NCI-H1092 treated with DMSO at 0.1 percent for 48 hours (cell line): ENCODE measurements at regions not wholly inside any gene's neighbourhood (a gene's known extent, or its start where the extent isn't known, plus 50 kb on each side); places are given as distances from the start of the nearest gene placed in this dataset.

Experiments used
- DNase-seq: peaks from one replicate; lab custom pipeline; 2025; lab: John Stamatoyannopoulos, UW

GRCh38 chr15:69843276-69843899 lies 254.3 kb downstream of the TLE3 start:
- DNase-seq = no peak

GRCh38 chr15:69843900-69844304 lies 253.8 kb downstream of the TLE3 start:
- no peak for DNase-seq

- DNase-seq = no peak
Observed at GRCh38 chr15:69845159-69845558, 252.6 kb downstream of the TLE3 start.

GRCh38 chr15:69847625-69848024 lies 250.1 kb downstream of the TLE3 start:
- no peak for DNase-seq

GRCh38 chr15:69848096-69848495 lies 249.6 kb downstream of the TLE3 start:
- DNase-seq = no peak

- DNase-seq = no peak
Observed at GRCh38 chr15:69848551-69849231, 249.0 kb downstream of the TLE3 start.

- no peak for DNase-seq
Observed at GRCh38 chr15:69849232-69849610, 248.5 kb downstream of the TLE3 start.

GRCh38 chr15:69852482-69852881 lies 245.2 kb downstream of the TLE3 start:
- DNase-seq = no peak

- DNase-seq = no peak
Observed at GRCh38 chr15:69852916-69853315, 244.8 kb downstream of the TLE3 start.

GRCh38 chr15:69853544-69853951 lies 244.2 kb downstream of the TLE3 start:
- no peak for DNase-seq

- no peak for DNase-seq
Observed at GRCh38 chr15:69854001-69854400, 243.7 kb downstream of the TLE3 start.

- DNase-seq = no peak
Observed at GRCh38 chr15:69854521-69855181, 243.1 kb downstream of the TLE3 start.

- no peak for DNase-seq
Observed at GRCh38 chr15:69855258-69856000, 242.3 kb downstream of the TLE3 start.

GRCh38 chr15:69857250-69857649 lies 240.5 kb downstream of the TLE3 start:
- DNase-seq = no peak

GRCh38 chr15:69857686-69858391 lies 239.9 kb downstream of the TLE3 start:
- no peak for DNase-seq

- DNase-seq = no peak
Observed at GRCh38 chr15:69858456-69858855, 239.3 kb downstream of the TLE3 start.

GRCh38 chr15:69859866-69860265 lies 237.9 kb downstream of the TLE3 start:
- DNase-seq = no peak

- DNase-seq = no peak
Observed at GRCh38 chr15:69860321-69860720, 237.4 kb downstream of the TLE3 start.

- DNase-seq = no peak
Observed at GRCh38 chr15:69860921-69861320, 236.8 kb downstream of the TLE3 start.

GRCh38 chr15:69861331-69862171 lies 236.2 kb downstream of the TLE3 start:
- DNase-seq = no peak

- no peak for DNase-seq
Observed at GRCh38 chr15:69862540-69862939, 235.2 kb downstream of the TLE3 start.
